ENCODE measurements at regions not wholly inside any gene's neighbourhood (a gene's known extent, or its start where the extent isn't known, plus 50 kb on each side); places are given as distances from the start of the nearest gene placed in this dataset.

DNA sequence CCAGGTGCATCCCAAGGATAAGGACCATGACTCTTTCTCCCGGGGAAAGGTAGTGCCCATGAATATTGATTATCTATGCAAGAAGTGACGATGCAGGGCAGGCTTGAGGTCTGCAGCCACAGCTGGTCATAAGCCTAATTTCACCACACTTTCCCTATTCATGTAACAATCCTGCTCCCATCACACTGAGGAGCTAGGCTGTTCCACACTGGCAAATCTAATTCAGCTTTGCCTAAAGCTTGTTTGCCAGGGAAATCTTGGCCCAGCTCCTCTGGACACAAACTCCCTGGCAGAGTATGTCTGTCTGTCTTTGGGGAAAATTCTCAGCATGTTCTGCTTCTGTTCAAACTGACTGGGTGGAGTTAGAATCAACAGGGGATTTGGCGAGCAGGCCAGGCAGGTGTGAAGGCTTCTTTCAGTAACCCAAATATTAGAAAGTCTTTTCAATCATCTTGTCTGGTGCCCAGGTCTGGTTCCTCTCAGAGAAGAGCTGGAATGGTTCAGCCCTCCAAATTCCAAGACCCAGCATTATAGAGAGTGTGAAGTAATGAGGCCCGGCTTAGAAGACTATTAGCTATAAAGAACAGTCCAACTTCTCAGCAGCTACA lies 88.5 kb upstream of the SPDL1 start:
- H3K27me3 ChIP-seq (replicated peaks; ENCODE audit: control insufficient read depth, insufficient read depth, low read length), result no peaks in the 10 kb centered on the region
- no peak for DNase-seq (ENCODE audit: extremely low read depth, insufficient read length)
- TF ChIP-seq, protein P1, sequence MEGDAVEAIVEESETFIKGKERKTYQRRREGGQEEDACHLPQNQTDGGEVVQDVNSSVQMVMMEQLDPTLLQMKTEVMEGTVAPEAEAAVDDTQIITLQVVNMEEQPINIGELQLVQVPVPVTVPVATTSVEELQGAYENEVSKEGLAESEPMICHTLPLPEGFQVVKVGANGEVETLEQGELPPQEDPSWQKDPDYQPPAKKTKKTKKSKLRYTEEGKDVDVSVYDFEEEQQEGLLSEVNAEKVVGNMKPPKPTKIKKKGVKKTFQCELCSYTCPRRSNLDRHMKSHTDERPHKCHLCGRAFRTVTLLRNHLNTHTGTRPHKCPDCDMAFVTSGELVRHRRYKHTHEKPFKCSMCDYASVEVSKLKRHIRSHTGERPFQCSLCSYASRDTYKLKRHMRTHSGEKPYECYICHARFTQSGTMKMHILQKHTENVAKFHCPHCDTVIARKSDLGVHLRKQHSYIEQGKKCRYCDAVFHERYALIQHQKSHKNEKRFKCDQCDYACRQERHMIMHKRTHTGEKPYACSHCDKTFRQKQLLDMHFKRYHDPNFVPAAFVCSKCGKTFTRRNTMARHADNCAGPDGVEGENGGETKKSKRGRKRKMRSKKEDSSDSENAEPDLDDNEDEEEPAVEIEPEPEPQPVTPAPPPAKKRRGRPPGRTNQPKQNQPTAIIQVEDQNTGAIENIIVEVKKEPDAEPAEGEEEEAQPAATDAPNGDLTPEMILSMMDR (IDR thresholded peaks at IDR 0.05; ENCODE audit: insufficient read depth, low read length, poor library complexity, severe bottlenecking), result no peak
- H3K36me3 ChIP-seq (ENCODE audit: control insufficient read depth, insufficient read depth, low read length), result no peaks in the 10 kb centered on the region
- H3K4me3 ChIP-seq (replicated peaks; ENCODE audit: low read depth, low read length), result no peak overlapping the region

DNA sequence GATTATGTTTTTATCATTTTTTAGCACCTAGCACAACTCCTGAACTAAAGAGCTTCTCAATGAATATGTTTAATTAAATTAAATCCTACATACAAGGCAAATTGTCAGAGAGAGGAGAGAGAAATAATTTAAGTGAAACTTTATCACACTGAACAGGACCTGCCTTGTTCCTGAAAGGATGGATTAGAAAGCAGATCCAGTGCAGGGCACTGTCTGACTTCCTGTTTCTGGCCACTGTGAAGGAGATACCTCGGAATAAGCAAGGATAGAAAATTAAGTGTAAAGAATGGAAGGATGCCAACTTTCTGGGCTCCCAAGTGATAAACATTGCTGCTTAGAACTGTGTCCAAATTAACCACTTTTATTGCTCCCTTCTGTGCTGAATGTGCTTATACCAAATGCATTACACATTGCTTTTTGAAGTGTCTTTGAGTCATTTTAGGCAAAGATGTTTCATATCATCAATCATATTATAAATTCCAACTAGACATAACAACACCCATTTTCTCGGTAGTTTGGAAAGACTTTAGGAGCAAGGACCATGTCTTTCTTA lies 89.1 kb upstream of the SPDL1 start:
- H3K4me3 ChIP-seq (replicated peaks; ENCODE audit: low read depth, low read length), result no peak overlapping the region
- TF ChIP-seq, protein P1 (IDR thresholded peaks at IDR 0.05; ENCODE audit: insufficient read depth, low read length, poor library complexity, severe bottlenecking), result no peak
- no peaks in the 10 kb centered on the region for H3K36me3 ChIP-seq (ENCODE audit: control insufficient read depth, insufficient read depth, low read length)
- no peak for DNase-seq (ENCODE audit: extremely low read depth, insufficient read length)
- no peaks in the 10 kb centered on the region for H3K27me3 ChIP-seq (replicated peaks; ENCODE audit: control insufficient read depth, insufficient read depth, low read length)

DNA sequence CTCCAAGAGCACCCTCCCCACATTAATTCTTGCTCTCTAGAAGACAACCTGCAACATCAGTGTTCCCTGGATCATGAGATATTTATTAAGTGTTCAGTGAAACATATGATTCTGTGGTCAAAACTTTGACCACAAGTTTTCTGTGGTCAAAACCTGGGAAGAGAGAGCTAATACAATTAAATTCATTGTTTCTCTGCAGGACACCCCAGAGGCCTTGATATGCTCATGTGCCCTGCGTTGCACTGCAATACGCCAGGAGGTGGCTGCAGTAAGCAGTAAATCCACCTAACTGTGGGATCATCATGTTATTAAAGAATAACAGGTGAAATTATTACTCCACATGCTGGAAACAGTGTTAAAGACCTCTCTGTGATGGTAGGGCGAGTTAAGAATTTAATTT lies 109.3 kb upstream of the SPDL1 start:
- TF ChIP-seq, protein P1 (IDR thresholded peaks at IDR 0.05; ENCODE audit: insufficient read depth, low read length, poor library complexity, severe bottlenecking), result no peak
- H3K27me3 ChIP-seq (replicated peaks; ENCODE audit: control insufficient read depth, insufficient read depth, low read length), result no peaks in the 10 kb centered on the region; the same call in 1 of the 2 replicates
- no peaks in the 10 kb centered on the region for H3K36me3 ChIP-seq (ENCODE audit: control insufficient read depth, insufficient read depth, low read length)
- no peak for DNase-seq (ENCODE audit: extremely low read depth, insufficient read length)
- H3K4me3 ChIP-seq (replicated peaks; ENCODE audit: low read depth, low read length), result no peak overlapping the region

DNA sequence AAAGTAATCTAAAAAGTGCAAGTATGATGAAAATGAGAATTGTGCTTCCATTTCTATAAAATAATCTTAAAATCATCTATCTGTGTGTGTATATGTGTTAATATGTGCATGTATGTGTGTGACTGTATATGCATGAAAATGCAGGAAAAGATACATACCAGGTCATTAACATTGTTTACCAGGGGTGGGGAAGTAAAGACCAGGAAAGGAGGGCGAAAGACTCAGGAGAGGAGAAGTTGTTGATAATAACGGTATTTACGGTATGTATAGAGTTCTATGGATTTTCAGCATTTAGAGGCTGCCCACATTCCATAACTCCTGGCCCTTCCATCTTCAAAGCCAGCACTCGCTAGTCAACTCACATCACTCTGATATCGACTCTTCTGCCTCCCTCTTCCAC lies 111.0 kb upstream of the SPDL1 start:
- Histone ChIP-seq H3K36me3 (ENCODE audit: control insufficient read depth, insufficient read depth, low read length) (no peaks in the 10 kb centered on the region), H3K27me3 (replicated peaks; ENCODE audit: control insufficient read depth, insufficient read depth, low read length) (no peaks in the 10 kb centered on the region; the same call in 1 of the 2 replicates), H3K4me3 (replicated peaks; ENCODE audit: low read depth, low read length) (no peak overlapping the region)
- DNase-seq (ENCODE audit: extremely low read depth, insufficient read length), result no peak
- TF ChIP-seq, protein P1 (IDR thresholded peaks at IDR 0.05; ENCODE audit: insufficient read depth, low read length, poor library complexity, severe bottlenecking), result no peak

DNA sequence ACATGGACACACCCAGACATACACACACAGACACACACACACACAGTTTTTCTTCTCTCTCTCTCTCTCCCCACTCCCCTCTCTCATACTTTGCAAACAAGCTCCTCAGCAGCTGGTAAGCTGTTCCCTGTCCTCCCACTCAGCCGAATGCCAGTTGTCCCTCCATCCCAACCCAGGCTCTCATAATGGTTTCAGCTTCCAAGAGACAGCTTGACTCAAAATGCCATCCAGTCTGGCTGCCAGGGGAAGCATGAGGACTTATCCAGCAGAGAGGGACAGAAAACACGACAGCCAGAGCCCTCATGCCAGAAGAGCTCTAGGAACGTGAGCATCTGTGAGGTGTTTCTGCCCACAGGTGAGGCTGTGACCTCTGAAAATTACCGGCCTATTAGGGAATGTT lies 112.6 kb upstream of the SPDL1 start:
- H3K36me3 ChIP-seq (ENCODE audit: control insufficient read depth, insufficient read depth, low read length), result no peaks in the 10 kb centered on the region
- TF ChIP-seq, protein P1 (IDR thresholded peaks at IDR 0.05; ENCODE audit: insufficient read depth, low read length, poor library complexity, severe bottlenecking), result no peak
- no peak for DNase-seq (ENCODE audit: extremely low read depth, insufficient read length)
- H3K4me3 ChIP-seq (replicated peaks; ENCODE audit: low read depth, low read length), result no peak overlapping the region
- H3K27me3 ChIP-seq (replicated peaks; ENCODE audit: control insufficient read depth, insufficient read depth, low read length), result no peaks in the 10 kb centered on the region; the same call in 1 of the 2 replicates

Data from GM06990 (cell line).